Globus pallidus (tissue), 1 donor: ENCODE measurements at regions not wholly inside any gene's neighbourhood (a gene's known extent, or its start where the extent isn't known, plus 50 kb on each side); places are given as distances from the start of the nearest gene placed in this dataset.

ENCODE experiments used
- DNase-seq: peaks from one replicate; pipeline ENCODE4 v3.0.0-alpha.2; 2015; ENCODE audit warnings: low spot score

GRCh38 chr5:2009986-2010914 lies 127.5 kb upstream of the IRX4 start:
- DNase-seq, result no peak

DNA sequence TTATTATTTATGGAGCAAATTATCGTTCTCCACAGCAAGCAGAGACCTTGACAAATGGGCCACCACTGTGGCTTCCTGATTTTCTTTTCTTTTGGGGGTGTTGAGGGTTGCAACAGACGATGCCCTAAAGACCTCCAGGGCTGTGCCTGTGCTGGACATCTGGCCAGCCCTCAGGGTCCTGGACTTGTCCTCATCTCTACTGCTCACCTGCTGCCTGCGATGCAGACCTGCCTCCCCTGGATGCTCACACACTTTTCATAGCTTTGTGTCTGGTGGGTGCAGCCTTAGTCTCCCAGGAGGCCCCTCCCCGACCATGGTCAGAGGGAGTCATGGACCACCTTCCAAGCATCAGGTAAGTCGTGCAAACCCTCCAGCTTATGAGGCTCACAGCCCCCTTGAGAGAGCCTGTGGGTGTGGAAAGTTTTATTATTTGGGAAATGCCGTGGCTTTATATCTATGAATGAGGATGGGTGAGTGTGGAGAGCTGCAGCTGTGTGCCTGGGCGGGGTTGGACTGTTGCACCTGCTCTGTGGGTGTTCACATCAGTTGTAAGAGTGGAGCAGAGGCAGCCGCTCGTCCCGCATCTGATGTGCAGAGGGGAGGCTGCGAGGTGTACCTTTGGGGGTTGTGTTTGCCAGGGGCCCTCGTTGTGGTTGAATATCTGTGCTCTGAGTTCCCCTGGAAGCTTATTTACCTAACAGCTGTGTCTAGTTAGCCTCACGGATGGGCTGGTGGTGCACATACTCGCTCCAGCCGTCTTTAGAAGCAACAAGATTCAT lies 126.3 kb upstream of the IRX4 start:
- DNase-seq, result no peak

DNA sequence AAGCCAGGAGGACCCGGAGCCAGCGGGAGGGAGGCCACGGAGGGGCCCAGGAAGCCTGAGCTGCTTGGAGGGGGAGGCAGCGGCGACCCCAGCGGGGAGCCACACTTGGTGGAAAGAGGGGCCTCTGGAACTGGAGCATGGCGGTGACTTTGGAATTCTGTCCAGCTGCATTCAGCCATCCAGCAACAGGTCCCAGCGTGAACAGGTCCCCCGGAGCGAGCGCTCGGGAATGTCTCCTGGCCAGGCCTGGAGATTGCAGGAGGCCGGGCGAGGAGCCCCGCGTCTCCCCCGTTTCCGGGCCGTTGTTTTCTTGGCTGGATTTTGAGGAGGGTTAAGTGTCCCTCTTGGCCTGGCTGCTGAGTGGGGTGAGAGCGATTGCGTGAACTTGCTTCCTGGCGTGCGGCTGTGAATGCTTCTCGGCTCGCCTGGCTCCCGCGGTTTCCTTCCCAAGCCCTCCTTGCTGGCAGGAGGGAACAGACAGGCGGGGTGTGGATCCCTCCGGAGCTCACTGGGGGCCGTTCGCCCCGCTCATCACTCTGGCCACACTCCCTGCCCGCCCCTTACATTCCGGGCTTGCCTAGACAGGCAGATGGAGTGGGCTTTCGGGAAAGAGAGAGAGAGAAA lies 125.3 kb upstream of the IRX4 start:
- DNase-seq, result no peak

- no peak for DNase-seq
These were observed 124.8 kb upstream of the IRX4 start for GRCh38 chr5:2007496-2007877.

GRCh38 chr5:2006971-2007291 lies 124.2 kb upstream of the IRX4 start:
- no peak for DNase-seq

- no peak for DNase-seq
These were observed 123.7 kb upstream of the IRX4 start for GRCh38 chr5:2006193-2006970.

- no peak for DNase-seq
These were observed 122.6 kb upstream of the IRX4 start for GRCh38 chr5:2005101-2006041.

- no peak for DNase-seq
These were observed 121.1 kb upstream of the IRX4 start for GRCh38 chr5:2003690-2004365.

- DNase-seq, result no peak
These were observed 120.5 kb upstream of the IRX4 start for GRCh38 chr5:2003206-2003605.

- no peak for DNase-seq
These were observed 118.6 kb upstream of the IRX4 start for GRCh38 chr5:2001300-2001699.

DNA sequence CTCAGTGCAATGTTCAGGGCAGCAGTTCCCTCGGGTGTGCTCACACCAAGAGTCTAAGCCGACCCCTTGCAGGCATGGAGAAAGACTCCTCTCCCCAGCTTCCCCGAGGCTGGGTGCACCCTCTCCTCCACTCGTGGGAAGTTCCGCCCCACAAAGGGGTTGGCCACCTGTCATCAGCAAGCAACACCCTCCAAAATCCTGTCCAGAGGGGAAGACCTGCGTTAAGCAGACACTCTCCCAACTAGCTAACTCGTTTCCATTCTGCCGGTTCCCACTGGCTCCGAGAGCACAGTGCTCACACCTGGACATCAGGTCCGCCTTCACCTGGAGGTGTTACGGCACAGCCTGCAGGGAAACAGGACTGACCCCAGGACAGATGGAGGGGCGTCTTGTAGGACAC lies 117.9 kb upstream of the IRX4 start:
- no peak for DNase-seq

DNA sequence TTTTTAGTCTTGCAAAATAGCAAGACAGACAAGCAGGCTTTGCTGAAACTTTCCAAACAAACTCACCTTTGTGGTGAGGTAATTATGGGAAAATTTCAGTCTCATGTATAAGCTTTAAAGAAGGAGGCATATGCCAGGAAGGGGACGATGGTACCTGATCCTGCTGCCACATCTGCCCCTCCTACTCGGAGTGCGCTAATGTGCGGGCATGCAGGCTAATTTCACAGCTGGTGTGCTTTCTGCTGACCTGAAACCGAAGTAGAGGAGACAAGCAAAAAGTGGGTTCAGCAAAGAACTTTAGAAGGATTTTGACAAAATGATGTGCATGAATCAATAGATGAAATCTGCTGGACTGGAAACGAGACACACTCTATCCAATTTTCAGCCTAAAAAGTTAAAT lies 117.1 kb upstream of the IRX4 start:
- no peak for DNase-seq

GRCh38 chr5:1998716-1999317 lies 116.1 kb upstream of the IRX4 start:
- DNase-seq, result no peak

GRCh38 chr5:1998348-1998669 lies 115.6 kb upstream of the IRX4 start:
- no peak for DNase-seq

GRCh38 chr5:1997640-1998347 lies 115.1 kb upstream of the IRX4 start:
- no peak for DNase-seq

- no peak for DNase-seq
These were observed 112.8 kb upstream of the IRX4 start for GRCh38 chr5:1995491-1995890.

- no peak for DNase-seq
These were observed 104.7 kb upstream of the IRX4 start for GRCh38 chr5:1987471-1987870.

DNA sequence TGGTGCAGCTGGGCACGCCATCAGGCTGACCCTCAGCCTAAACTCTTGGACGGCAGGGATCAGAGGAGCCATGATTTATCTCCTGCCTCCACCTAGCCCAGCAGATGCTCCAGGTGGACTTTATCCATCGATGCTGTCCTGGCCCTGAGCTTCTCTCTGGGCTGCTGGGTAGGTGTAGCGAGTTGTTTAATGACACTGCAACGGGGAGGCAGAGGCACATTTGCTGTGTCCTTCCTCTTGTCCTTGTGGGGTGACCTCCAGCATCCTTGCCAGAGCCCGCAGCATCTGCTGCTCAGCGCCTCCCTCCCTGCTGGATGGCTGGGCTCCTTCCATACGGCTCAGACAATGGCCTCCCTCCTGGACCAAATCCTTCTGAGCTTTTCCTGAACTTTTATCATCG lies 103.1 kb upstream of the IRX4 start:
- DNase-seq, result no peak

DNA sequence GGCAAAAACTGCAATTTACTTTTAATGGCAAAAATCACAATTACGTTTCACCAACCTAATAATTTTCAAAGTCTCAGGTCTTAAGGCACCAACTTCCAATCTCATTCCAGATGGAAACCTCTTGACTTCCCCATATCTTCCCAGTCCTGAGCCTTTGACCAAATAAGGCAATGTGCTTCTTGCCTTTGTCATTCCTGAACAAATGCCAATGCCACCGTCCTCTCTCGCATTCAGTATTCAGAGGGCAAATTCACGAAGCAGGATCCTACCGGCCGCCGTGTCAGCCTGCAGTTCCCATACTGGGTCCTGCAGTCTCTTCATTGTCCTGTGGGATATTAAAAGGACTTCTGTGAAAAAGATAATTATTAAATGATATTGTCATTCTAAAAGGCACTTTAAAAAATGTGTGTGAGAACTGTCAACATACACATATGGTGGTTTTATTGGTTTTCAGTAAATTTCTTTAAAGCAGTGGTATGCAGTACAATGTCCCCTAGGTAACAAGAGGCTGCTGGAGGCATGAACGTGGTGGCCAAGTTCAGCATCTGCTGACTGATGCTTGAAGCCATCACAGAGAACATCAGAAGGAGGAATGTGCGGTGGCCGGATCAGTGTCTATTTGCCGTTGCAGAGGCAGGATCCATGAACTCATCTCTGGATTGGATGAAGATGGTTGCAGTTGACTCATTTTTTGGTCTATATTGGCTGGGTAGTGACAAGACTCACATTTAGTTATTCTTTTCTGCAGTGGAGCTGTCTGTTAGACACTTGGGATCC lies 101.4 kb upstream of the IRX4 start:
- no peak for DNase-seq
